HEK293T (cell line): ENCODE measurements at regions not wholly inside any gene's neighbourhood (a gene's known extent, or its start where the extent isn't known, plus 50 kb on each side); places are given as distances from the start of the nearest gene placed in this dataset.

Source experiments
- CTCF ChIA-PET: fragments of 350-600 bp; formaldehyde crosslinking; extraction: SDS; loops from one replicate; lab custom pipeline; 2021; ENCODE audit warnings: antibody characterized with exemption, inconsistent platforms; lab: Yijun Ruan, JAX
- POLR2A ChIA-PET: fragments of 350-600 bp; formaldehyde crosslinking; extraction: SDS; loops from one replicate; lab custom pipeline; 2020; ENCODE audit warnings: antibody characterized with exemption, inconsistent platforms; lab: Yijun Ruan, JAX
- DNase-seq: peaks from one replicate; pipeline ENCODE4 v3.0.0; 2012; ENCODE audit warnings: mixed read lengths; ENCODE audit errors: extremely low spot score
- ARNT ChIP-seq: fragments of 450-650 bp; IDR thresholded peaks from 2 replicates; pipeline ENCODE4 v1.6.1; 2017; ENCODE audit warnings: mild to moderate bottlenecking
- BHLHE40 ChIP-seq: fragments of 450-650 bp; IDR thresholded peaks from 2 replicates; pipeline ENCODE4 v1.6.1; 2016; ENCODE audit warnings: mild to moderate bottlenecking, moderate library complexity, borderline replicate concordance
- CTBP1 ChIP-seq: fragments of 450-650 bp; IDR thresholded peaks from 2 replicates; pipeline ENCODE4 v1.6.1; 2016; ENCODE audit warnings: borderline replicate concordance
- ELF4 ChIP-seq: fragments of 450-650 bp; IDR thresholded peaks from 2 replicates; pipeline ENCODE4 v1.6.1; 2017; ENCODE audit warnings: antibody characterized with exemption
- FOXA1 ChIP-seq: fragments of 450-650 bp; IDR thresholded peaks from 2 replicates; pipeline ENCODE4 v1.6.1; 2016; ENCODE audit warnings: mild to moderate bottlenecking
- FOXK2 ChIP-seq: fragments of 450-650 bp; IDR thresholded peaks from 2 replicates; pipeline ENCODE4 v1.6.1; 2016; ENCODE audit warnings: mild to moderate bottlenecking
- FOXM1 ChIP-seq: fragments of 450-650 bp; IDR thresholded peaks from 2 replicates; pipeline ENCODE4 v1.6.1; 2017; ENCODE audit warnings: mild to moderate bottlenecking, borderline replicate concordance
- HDGF ChIP-seq: fragments of 450-650 bp; IDR thresholded peaks from 2 replicates; pipeline ENCODE4 v1.6.1; 2017; ENCODE audit warnings: antibody characterized with exemption, borderline replicate concordance
- L3MBTL2 ChIP-seq: fragments of 450-650 bp; conservative IDR thresholded peaks from 2 replicates; pipeline ENCODE4 v1.6.1; 2016; ENCODE audit warnings: mild to moderate bottlenecking
- LEF1 ChIP-seq: fragments of 450-650 bp; IDR thresholded peaks from 2 replicates; pipeline ENCODE4 v1.6.1; 2017; ENCODE audit warnings: mild to moderate bottlenecking, borderline replicate concordance
- NFRKB ChIP-seq: fragments of 450-650 bp; IDR thresholded peaks from 2 replicates; pipeline ENCODE4 v1.6.1; 2016; ENCODE audit warnings: mild to moderate bottlenecking, moderate library complexity
- PKNOX1 ChIP-seq: fragments of 450-650 bp; IDR thresholded peaks from 2 replicates; pipeline ENCODE4 v1.6.1; 2016
- SP1 ChIP-seq: fragments of 450-650 bp; IDR thresholded peaks from 2 replicates; pipeline ENCODE4 v1.6.1; 2017
- SUZ12 ChIP-seq: fragments of 450-650 bp; IDR thresholded peaks from 2 replicates; pipeline ENCODE4 v1.6.1; 2016; ENCODE audit warnings: mild to moderate bottlenecking
- TARDBP ChIP-seq: fragments of 450-650 bp; IDR thresholded peaks from 2 replicates; pipeline ENCODE4 v1.6.1; 2016
- ZNF384 ChIP-seq: fragments of 450-650 bp; IDR thresholded peaks from 2 replicates; pipeline ENCODE4 v1.6.1; 2016

- TF ChIP-seq ZNF384 (no peak), ARNT (no peak), LEF1 (no peak), SUZ12 (no peak), HDGF (no peak), CTBP1 (no peak), ELF4 (no peak), TARDBP (no peak), PKNOX1 (no peak), FOXK2 (no peak), BHLHE40 (no peak), L3MBTL2 (no peak), NFRKB (no peak), FOXM1 (no peak), FOXA1 (no peak), SP1 (no peak)
- POLR2A ChIA-PET, result no interaction called here
- no peak for DNase-seq
These were observed 844.3 kb upstream of the SEMA6D start for GRCh38 chr15:46872981-46873330.

GRCh38 chr15:46879032-46879770 is 838.1 kb upstream of the SEMA6D start:
- TF ChIP-seq NFRKB, result no peak
- TF ChIP-seq L3MBTL2, result no peak
- no peak for TF ChIP-seq TARDBP
- no peak for TF ChIP-seq FOXA1
- no peak for TF ChIP-seq SP1
- TF ChIP-seq ELF4, result no peak
- no peak for TF ChIP-seq FOXM1
- TF ChIP-seq BHLHE40, result no peak
- TF ChIP-seq SUZ12, result no peak
- CTCF ChIA-PET, result no interaction called here
- POLR2A ChIA-PET, result no interaction called here
- DNase-seq, result no peak

More at GRCh38 chr15:46872981-46873330, 844.3 kb upstream of the SEMA6D start:
- CTCF ChIA-PET, result no interaction called here

DNA sequence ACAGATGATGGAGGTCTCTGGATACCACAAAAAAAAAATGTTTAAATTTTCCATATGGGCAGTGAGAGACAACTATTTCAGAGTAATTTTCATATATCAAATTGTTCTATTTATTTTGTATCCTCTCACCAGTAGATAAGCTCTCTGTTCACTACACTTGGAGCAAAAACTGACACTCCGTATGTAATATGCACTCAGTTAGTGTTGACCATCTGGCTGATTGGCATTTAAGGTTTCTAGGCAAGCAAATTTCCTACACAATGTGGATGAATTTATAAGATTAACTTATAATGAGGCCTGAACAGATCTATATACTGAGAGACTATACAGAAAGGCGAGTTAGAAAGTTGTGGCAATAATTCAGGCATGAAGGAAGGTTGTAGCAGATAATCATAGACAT is 836.5 kb upstream of the SEMA6D start:
- DNase-seq, result no peak
- POLR2A ChIA-PET, result no interaction called here
- TF ChIP-seq SUZ12 (no peak), NFRKB (no peak), FOXK2 (no peak), ELF4 (no peak), TARDBP (no peak), ZNF384 (no peak), FOXA1 (no peak), L3MBTL2 (no peak), FOXM1 (no peak), BHLHE40 (no peak), LEF1 (no peak)
- CTCF ChIA-PET, result no interaction called here

DNA sequence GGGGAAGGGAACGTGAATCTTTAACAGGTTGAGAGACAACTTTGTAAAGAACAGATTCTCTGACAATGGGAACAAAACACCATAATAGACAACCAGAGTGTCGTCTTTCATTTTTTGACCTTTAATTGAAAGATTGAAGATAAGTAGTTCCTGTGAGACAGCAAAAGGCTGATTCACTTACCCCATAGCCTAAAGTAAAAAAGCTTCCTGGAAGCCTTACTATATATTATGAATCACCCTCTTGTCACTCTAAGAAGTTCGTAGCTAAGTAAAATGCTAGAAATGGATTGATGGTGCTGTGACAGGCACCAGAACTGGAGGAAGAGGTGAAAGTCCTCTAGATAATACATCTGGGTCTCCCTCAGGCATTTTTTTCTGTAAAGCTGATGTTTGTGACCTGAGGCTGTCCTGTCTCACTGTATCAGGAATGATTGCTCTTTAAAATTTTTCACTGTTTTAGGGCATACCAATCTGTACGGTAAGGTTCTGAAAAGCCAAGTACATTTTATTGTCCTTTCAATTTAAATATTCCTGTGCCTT is 824.6 kb upstream of the SEMA6D start:
- no peak for DNase-seq
- ChIA-PET CTCF (no interaction called here), POLR2A (no interaction called here)
- no peak for TF ChIP-seq HDGF
- no peak for TF ChIP-seq FOXA1
- no peak for TF ChIP-seq FOXK2

GRCh38 chr15:46894644-46895043 is 822.7 kb upstream of the SEMA6D start:
- ChIA-PET CTCF (no interaction called here), POLR2A (no interaction called here)
- DNase-seq, result no peak
- no peak for TF ChIP-seq ARNT
- no peak for TF ChIP-seq HDGF
- no peak for TF ChIP-seq SP1
- TF ChIP-seq FOXA1, result no peak
- no peak for TF ChIP-seq SUZ12
- no peak for TF ChIP-seq PKNOX1
- no peak for TF ChIP-seq FOXK2
- TF ChIP-seq BHLHE40, result no peak
- TF ChIP-seq LEF1, result no peak
- no peak for TF ChIP-seq L3MBTL2
- no peak for TF ChIP-seq ELF4
- TF ChIP-seq FOXM1, result no peak
- no peak for TF ChIP-seq NFRKB
- TF ChIP-seq ZNF384, result no peak
- no peak for TF ChIP-seq TARDBP
- TF ChIP-seq CTBP1, result no peak

DNA sequence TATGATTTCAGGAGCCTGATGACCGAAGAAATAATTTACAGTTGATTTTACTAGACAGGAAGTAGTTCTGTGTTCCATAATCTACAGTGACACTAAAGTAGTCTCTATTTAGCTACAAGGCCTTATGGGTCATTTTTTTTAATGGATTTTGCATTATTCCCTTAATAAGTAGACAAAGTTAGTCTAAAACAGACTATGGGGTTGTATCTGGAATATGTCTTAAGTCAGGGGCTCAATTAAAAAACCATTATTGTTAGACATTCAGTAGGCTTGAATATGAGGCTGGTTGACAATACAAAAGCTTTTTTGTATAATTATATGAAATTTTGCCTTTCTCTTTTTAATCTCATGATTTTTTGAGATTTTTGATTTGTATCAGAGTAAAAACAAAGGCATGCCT is 820.0 kb upstream of the SEMA6D start:
- POLR2A ChIA-PET, result no interaction called here
- DNase-seq, result no peak
- no peak for TF ChIP-seq ARNT
- TF ChIP-seq HDGF, result no peak
- TF ChIP-seq SP1, result no peak
- TF ChIP-seq FOXA1, result no peak
- no peak for TF ChIP-seq L3MBTL2
- TF ChIP-seq ZNF384, result no peak
- TF ChIP-seq NFRKB, result no peak
- no peak for TF ChIP-seq FOXM1
- CTCF ChIA-PET, result no interaction called here

GRCh38 chr15:46901001-46901400 is 816.3 kb upstream of the SEMA6D start:
- TF ChIP-seq ZNF384 (no peak), LEF1 (no peak), CTBP1 (no peak), BHLHE40 (no peak), FOXA1 (no peak), SUZ12 (no peak), TARDBP (no peak), FOXM1 (no peak), ELF4 (no peak), PKNOX1 (no peak), ARNT (no peak), L3MBTL2 (no peak), HDGF (no peak), NFRKB (no peak), SP1 (no peak), FOXK2 (no peak)
- no peak for DNase-seq

More at GRCh38 chr15:46901001-46901400, 816.3 kb upstream of the SEMA6D start:
- ChIA-PET CTCF (no interaction called here), POLR2A (no interaction called here)
